ENCODE measurements at regions not wholly inside any gene's neighbourhood (a gene's known extent, or its start where the extent isn't known, plus 50 kb on each side); places are given as distances from the start of the nearest gene placed in this dataset.

DNA sequence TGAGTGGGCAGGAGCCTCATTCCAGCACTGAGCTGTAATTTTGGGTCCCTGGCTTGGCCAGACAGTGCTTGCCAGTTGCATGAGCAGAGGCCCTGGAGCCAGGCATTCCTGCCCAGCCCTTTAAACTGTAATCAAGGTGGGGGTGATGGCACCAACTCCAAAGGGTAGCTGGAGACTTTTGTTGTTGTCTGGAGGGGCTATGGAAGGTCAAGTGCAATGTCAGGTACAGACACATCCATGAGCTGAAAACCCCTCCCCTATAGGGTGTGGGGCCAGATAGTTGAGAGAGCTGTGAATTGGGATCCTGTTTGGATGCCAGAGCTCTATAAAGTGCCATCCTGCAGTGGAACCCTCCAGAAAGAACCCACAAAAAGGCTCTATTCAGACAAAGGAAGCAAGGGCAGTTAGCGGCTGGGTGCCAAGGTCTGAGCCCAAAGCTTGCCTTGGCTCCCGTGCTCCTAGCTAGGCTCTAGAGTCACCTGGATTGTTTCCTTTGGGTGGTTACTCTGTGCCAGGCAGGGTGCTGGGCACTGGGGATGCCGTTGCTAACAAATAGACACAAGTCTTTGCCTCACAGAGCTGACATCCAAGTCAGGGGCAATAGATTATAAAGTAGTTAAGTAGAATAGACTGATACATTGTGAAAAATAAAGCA lies 163.0 kb downstream of the EFNB1 start:
- no peak overlapping the region for H3K4me3 ChIP-seq (ENCODE audit: low read length)
- H3K36me3 ChIP-seq (ENCODE audit: insufficient read depth, low read length) = no peaks in the 10 kb centered on the region
- DNase-seq (no peak), ATAC-seq (ENCODE audit: poor library complexity) (no peak)
- no peaks in the 10 kb centered on the region for H3K36me3 Mint-ChIP-seq (ENCODE audit: low read depth)
- no peak overlapping the region for H3K4me3 Mint-ChIP-seq
- H3K4me1 Mint-ChIP-seq (ENCODE audit: low read depth) = no peaks in the 10 kb centered on the region
- H3K27me3 ChIP-seq (ENCODE audit: control insufficient read depth in 1 of 2, insufficient read depth in 2 of 2, low read length in 2 of 2) = no peaks in the 10 kb centered on the region
- ChIA-PET CTCF (no interaction called here), POLR2A (no interaction called here)
- TF ChIP-seq, protein P1, sequence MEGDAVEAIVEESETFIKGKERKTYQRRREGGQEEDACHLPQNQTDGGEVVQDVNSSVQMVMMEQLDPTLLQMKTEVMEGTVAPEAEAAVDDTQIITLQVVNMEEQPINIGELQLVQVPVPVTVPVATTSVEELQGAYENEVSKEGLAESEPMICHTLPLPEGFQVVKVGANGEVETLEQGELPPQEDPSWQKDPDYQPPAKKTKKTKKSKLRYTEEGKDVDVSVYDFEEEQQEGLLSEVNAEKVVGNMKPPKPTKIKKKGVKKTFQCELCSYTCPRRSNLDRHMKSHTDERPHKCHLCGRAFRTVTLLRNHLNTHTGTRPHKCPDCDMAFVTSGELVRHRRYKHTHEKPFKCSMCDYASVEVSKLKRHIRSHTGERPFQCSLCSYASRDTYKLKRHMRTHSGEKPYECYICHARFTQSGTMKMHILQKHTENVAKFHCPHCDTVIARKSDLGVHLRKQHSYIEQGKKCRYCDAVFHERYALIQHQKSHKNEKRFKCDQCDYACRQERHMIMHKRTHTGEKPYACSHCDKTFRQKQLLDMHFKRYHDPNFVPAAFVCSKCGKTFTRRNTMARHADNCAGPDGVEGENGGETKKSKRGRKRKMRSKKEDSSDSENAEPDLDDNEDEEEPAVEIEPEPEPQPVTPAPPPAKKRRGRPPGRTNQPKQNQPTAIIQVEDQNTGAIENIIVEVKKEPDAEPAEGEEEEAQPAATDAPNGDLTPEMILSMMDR (IDR thresholded peaks at IDR 0.05) = no peak
- intact Hi-C loops (cut with DNase I, micrococcal nuclease) = no loop called here
- no peaks in the 10 kb centered on the region for H3K27me3 Mint-ChIP-seq
- no peak overlapping the region for H3K27ac ChIP-seq (ENCODE audit: low read depth in 1 of 2, low read length in 2 of 2)
- no peaks in the 10 kb centered on the region for H3K9me3 Mint-ChIP-seq
- H3K4me1 ChIP-seq (ENCODE audit: insufficient read depth, low read length) = no peaks in the 10 kb centered on the region
- H3K9me3 ChIP-seq (ENCODE audit: control insufficient read depth in 1 of 2, insufficient read depth in 1 of 2, low read length in 2 of 2) = no peaks in the 10 kb centered on the region
- H3K27ac Mint-ChIP-seq = no peak overlapping the region

DNA sequence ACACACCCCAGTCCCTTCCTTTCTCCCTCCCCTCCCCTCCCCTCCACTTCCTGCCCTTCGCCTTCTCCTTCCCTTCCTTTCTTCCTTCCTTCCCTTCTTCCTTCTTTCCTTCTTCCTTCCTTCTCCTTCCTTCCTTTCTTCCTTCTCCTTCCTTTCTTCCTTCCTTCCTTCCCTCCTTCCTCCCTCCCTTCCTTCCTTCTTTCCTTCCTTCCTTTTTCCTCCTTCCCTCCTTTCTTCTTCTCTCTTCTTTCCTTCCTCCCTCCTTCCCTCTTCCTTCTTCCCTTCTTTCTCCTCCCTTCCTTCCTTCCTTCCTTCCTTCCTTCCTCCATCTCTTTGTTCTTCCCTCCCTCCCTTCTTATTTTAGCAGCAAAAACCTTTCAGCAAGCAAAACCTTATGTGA lies 162.1 kb downstream of the EFNB1 start:
- no peaks in the 10 kb centered on the region for H3K4me1 Mint-ChIP-seq (ENCODE audit: low read depth)
- H3K27me3 Mint-ChIP-seq = no peaks in the 10 kb centered on the region
- POLR2A ChIA-PET = no interaction called here

DNA sequence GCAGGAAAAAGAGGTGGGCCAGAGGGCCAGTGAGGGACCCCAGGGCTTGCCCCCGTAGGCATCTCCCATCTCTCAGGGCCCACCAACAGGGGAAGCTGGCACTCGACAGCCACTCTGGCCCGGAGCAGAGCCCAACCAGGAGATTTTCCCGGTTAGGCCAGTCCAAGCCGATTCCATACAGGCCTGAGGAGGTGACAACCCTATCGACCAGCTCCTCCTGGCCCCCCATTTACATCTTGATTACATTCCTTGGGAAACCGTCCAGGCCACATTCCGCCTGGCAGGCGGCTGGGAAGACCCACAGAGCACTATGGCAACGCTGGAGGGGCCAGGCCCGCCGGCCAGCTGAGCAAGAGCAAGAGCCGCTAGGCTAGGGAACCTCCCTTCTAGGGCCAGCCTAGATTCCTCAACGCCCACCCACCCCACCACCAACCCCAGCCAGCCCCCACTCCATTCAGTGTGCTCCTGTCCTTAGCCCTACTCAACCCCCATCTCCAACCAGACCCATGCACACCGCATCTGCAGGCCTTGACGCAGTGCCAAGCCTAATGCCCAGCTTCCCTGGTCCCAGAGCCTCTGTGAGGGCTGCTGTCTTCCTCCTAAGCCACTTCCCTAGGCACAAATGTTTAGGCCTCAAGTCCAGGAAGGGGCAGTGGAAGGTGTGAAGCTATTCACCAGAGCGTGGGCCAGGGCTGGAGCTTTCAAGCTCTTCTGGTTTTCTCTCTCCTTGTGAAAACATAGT lies 161.2 kb downstream of the EFNB1 start:
- Histone ChIP-seq H3K36me3 (ENCODE audit: insufficient read depth, low read length) (no peaks in the 10 kb centered on the region), H3K4me1 (ENCODE audit: insufficient read depth, low read length) (no peaks in the 10 kb centered on the region), H3K9me3 (ENCODE audit: control insufficient read depth in 1 of 2, insufficient read depth in 1 of 2, low read length in 2 of 2) (no peaks in the 10 kb centered on the region), H3K27me3 (ENCODE audit: control insufficient read depth in 1 of 2, insufficient read depth in 2 of 2, low read length in 2 of 2) (no peaks in the 10 kb centered on the region), H3K27ac (ENCODE audit: low read depth in 1 of 2, low read length in 2 of 2) (no peak overlapping the region), H3K4me3 (ENCODE audit: low read length) (no peak overlapping the region)
- H3K4me3 Mint-ChIP-seq = no peak overlapping the region
- DNase-seq (no peak), ATAC-seq (ENCODE audit: poor library complexity) (no peak)
- POLR2A ChIA-PET = no interaction called here
- no peaks in the 10 kb centered on the region for H3K36me3 Mint-ChIP-seq (ENCODE audit: low read depth)
- TF ChIP-seq, protein P1 (IDR thresholded peaks at IDR 0.05) = no peak
- intact Hi-C loops (cut with DNase I, micrococcal nuclease) = no loop called here
- H3K9me3 Mint-ChIP-seq = no peaks in the 10 kb centered on the region
- CTCF ChIA-PET = no interaction called here
- no peaks in the 10 kb centered on the region for H3K27me3 Mint-ChIP-seq
- H3K27ac Mint-ChIP-seq = no peak overlapping the region
- no peaks in the 10 kb centered on the region for H3K4me1 Mint-ChIP-seq (ENCODE audit: low read depth)

More for the DNA sequence above, 162.1 kb downstream of the EFNB1 start:
- Histone ChIP-seq H3K27ac (ENCODE audit: low read depth in 1 of 2, low read length in 2 of 2) (no peak overlapping the region), H3K27me3 (ENCODE audit: control insufficient read depth in 1 of 2, insufficient read depth in 2 of 2, low read length in 2 of 2) (no peaks in the 10 kb centered on the region), H3K4me1 (ENCODE audit: insufficient read depth, low read length) (no peaks in the 10 kb centered on the region), H3K9me3 (ENCODE audit: control insufficient read depth in 1 of 2, insufficient read depth in 1 of 2, low read length in 2 of 2) (no peaks in the 10 kb centered on the region), H3K36me3 (ENCODE audit: insufficient read depth, low read length) (no peaks in the 10 kb centered on the region), H3K4me3 (ENCODE audit: low read length) (no peak overlapping the region)
- no peaks in the 10 kb centered on the region for H3K9me3 Mint-ChIP-seq
- TF ChIP-seq, protein P1 (IDR thresholded peaks at IDR 0.05) = no peak
- intact Hi-C loops (cut with DNase I, micrococcal nuclease) = no loop called here
- no peaks in the 10 kb centered on the region for H3K36me3 Mint-ChIP-seq (ENCODE audit: low read depth)
- DNase-seq = no peak
- H3K27ac Mint-ChIP-seq = no peak overlapping the region
- CTCF ChIA-PET = no interaction called here
- ATAC-seq (ENCODE audit: poor library complexity) = no peak
- H3K4me3 Mint-ChIP-seq = no peak overlapping the region
